ENCODE measurements at regions not wholly inside any gene's neighbourhood (a gene's known extent, or its start where the extent isn't known, plus 50 kb on each side); places are given as distances from the start of the nearest gene placed in this dataset.
"Not testable (repeated sequence)": the region's sequence is repeated elsewhere in the genome, so short reads cannot be mapped to it uniquely, and the experiment has no call there.

GRCh38 chr6:76835293-76835692, 628.0 kb downstream of the HTR1B start:
- no peak overlapping the region for H3K4me3 Mint-ChIP-seq (ENCODE audit: unreplicated experiment)
- H3K36me3 Mint-ChIP-seq (ENCODE audit: unreplicated experiment): no peaks in the 10 kb centered on the region
- no peak overlapping the region for H3K27ac Mint-ChIP-seq (ENCODE audit: unreplicated experiment)
- DNase-seq: no peak
- TF ChIP-seq CTCF (IDR thresholded peaks at IDR 0.05; ENCODE audit: partially characterized antibody, unreplicated experiment): no peak
- H3K27me3 Mint-ChIP-seq (ENCODE audit: unreplicated experiment): no peaks in the 10 kb centered on the region
- H3K9me3 Mint-ChIP-seq (ENCODE audit: unreplicated experiment): no peaks in the 10 kb centered on the region
- no peaks in the 10 kb centered on the region for H3K4me1 Mint-ChIP-seq (ENCODE audit: low read depth, unreplicated experiment)

GRCh38 chr6:76834399-76834798, 628.9 kb downstream of the HTR1B start:
- Mint-ChIP-seq H3K27me3 (ENCODE audit: unreplicated experiment) (no peaks in the 10 kb centered on the region), H3K36me3 (ENCODE audit: unreplicated experiment) (no peaks in the 10 kb centered on the region), H3K9me3 (ENCODE audit: unreplicated experiment) (no peaks in the 10 kb centered on the region), H3K27ac (ENCODE audit: unreplicated experiment) (no peak overlapping the region), H3K4me3 (ENCODE audit: unreplicated experiment) (no peak overlapping the region), H3K4me1 (ENCODE audit: low read depth, unreplicated experiment) (no peaks in the 10 kb centered on the region)
- no peak for TF ChIP-seq CTCF (IDR thresholded peaks at IDR 0.05; ENCODE audit: partially characterized antibody, unreplicated experiment)
- no peak for DNase-seq

DNA sequence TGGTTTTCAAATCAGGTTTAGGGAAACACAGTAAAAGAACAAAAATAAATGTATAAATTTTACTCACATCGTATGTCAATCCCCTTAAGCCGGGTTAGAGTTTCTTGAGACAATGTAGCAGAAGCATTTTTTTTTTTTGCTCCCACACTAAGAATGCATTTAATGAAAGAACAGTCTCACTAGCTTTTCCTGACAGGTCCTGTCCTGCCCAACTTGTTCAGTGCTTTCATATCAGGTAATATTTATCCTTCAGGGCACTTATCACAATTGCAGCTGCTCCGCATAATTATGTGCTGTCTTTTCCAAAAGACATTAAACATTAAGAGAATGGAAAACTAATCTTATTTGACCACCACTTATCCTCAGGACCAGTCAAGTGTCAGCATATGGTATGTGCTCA, 632.0 kb downstream of the HTR1B start:
- Mint-ChIP-seq H3K27ac (ENCODE audit: unreplicated experiment) (no peak overlapping the region), H3K4me3 (ENCODE audit: unreplicated experiment) (no peak overlapping the region), H3K4me1 (ENCODE audit: low read depth, unreplicated experiment) (no peaks in the 10 kb centered on the region), H3K9me3 (ENCODE audit: unreplicated experiment) (peaks cover 3% of the 10 kb centered on the region), H3K36me3 (ENCODE audit: unreplicated experiment) (no peaks in the 10 kb centered on the region), H3K27me3 (ENCODE audit: unreplicated experiment) (no peaks in the 10 kb centered on the region)
- TF ChIP-seq CTCF (IDR thresholded peaks at IDR 0.05; ENCODE audit: partially characterized antibody, unreplicated experiment): no peak
- DNase-seq: no peak

DNA sequence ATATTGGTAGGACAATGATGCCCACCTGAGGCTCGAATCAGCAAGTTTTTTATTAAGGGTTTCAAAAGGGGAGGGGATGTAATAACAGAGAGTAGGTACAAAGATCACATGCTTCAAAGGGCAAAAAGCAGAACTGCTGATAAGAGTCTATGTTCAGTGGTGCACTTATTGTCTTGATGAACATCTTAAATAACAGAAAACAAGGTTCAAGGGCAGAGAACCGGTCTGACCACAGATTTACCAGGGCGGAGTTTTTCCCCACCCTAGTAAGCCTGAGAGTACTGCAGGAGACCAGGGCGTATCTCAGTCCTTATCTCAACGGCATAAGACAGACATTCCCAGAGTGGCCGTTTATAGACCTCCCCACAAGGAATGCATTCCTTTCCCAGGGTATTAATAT, 639.7 kb downstream of the HTR1B start:
- H3K27me3 Mint-ChIP-seq (ENCODE audit: unreplicated experiment); H3K4me1 Mint-ChIP-seq (ENCODE audit: low read depth, unreplicated experiment); DNase-seq; H3K27ac Mint-ChIP-seq (ENCODE audit: unreplicated experiment); H3K4me3 Mint-ChIP-seq (ENCODE audit: unreplicated experiment): not testable (repeated sequence)
- H3K36me3 Mint-ChIP-seq (ENCODE audit: unreplicated experiment): peaks cover 32% of the 10 kb centered on the region
- peaks cover 23% of the 10 kb centered on the region for H3K9me3 Mint-ChIP-seq (ENCODE audit: unreplicated experiment)

- DNase-seq: no peak
- Mint-ChIP-seq H3K36me3 (ENCODE audit: unreplicated experiment) (peaks cover 10% of the 10 kb centered on the region), H3K4me3 (ENCODE audit: unreplicated experiment) (no peak overlapping the region), H3K9me3 (ENCODE audit: unreplicated experiment) (peaks cover 18% of the 10 kb centered on the region), H3K4me1 (ENCODE audit: low read depth, unreplicated experiment) (peaks cover 7% of the 10 kb centered on the region), H3K27ac (ENCODE audit: unreplicated experiment) (no peak overlapping the region), H3K27me3 (ENCODE audit: unreplicated experiment) (peaks cover 4% of the 10 kb centered on the region)
- no peak for TF ChIP-seq CTCF (IDR thresholded peaks at IDR 0.05; ENCODE audit: partially characterized antibody, unreplicated experiment)
Measured at GRCh38 chr6:76818451-76818850, 644.8 kb downstream of the HTR1B start.

GRCh38 chr6:76817429-76817828, 645.9 kb downstream of the HTR1B start:
- H3K27ac Mint-ChIP-seq (ENCODE audit: unreplicated experiment): no peak overlapping the region
- H3K9me3 Mint-ChIP-seq (ENCODE audit: unreplicated experiment): peaks cover 8% of the 10 kb centered on the region
- no peak for DNase-seq
- TF ChIP-seq CTCF (IDR thresholded peaks at IDR 0.05; ENCODE audit: partially characterized antibody, unreplicated experiment): no peak
- H3K36me3 Mint-ChIP-seq (ENCODE audit: unreplicated experiment): peaks cover 6% of the 10 kb centered on the region
- H3K27me3 Mint-ChIP-seq (ENCODE audit: unreplicated experiment): peaks cover 4% of the 10 kb centered on the region
- no peak overlapping the region for H3K4me3 Mint-ChIP-seq (ENCODE audit: unreplicated experiment)
- peaks cover 7% of the 10 kb centered on the region for H3K4me1 Mint-ChIP-seq (ENCODE audit: low read depth, unreplicated experiment)
